Fibroblast of lung (primary cell): ENCODE measurements at regions not wholly inside any gene's neighbourhood (a gene's known extent, or its start where the extent isn't known, plus 50 kb on each side); places are given as distances from the start of the nearest gene placed in this dataset.

ENCODE experiments used
- DNase-seq, 2 donors: peaks; one replicate each; pipeline versions ENCODE4 v3.0.0 to v3.0.0-alpha.2; 2010; ENCODE audit warnings: low read depth in 2 of 2
- H2AFZ ChIP-seq: 2 replicates; pipeline ENCODE4 v1.5.1; 2012; ENCODE audit warnings: low read length, control low read depth, inconsistent platforms
- H3K27ac ChIP-seq: 2 replicates; pipeline ENCODE4 v1.5.1; 2011; ENCODE audit warnings: low read length, control low read depth; ENCODE audit not compliant: insufficient read depth
- H3K27me3 ChIP-seq: 2 replicates; pipeline ENCODE4 v1.5.1; 2011; ENCODE audit warnings: mild to moderate bottlenecking, low read length; ENCODE audit not compliant: control insufficient read depth, insufficient read depth
- H3K36me3 ChIP-seq: 2 replicates; pipeline ENCODE4 v1.5.1; 2011; ENCODE audit warnings: low read length; ENCODE audit not compliant: control insufficient read depth, insufficient read depth
- H3K4me1 ChIP-seq: 2 replicates; pipeline ENCODE4 v1.5.1; 2011; ENCODE audit warnings: low read length; ENCODE audit not compliant: control insufficient read depth, insufficient read depth; ENCODE audit errors: extremely low read depth
- H3K4me2 ChIP-seq: 2 replicates; pipeline ENCODE4 v1.5.1; 2011; ENCODE audit warnings: low read length, control low read depth; ENCODE audit not compliant: insufficient read depth; ENCODE audit errors: extremely low read depth
- H3K4me3 ChIP-seq, 4 experiments: fragments of 200-600 bp in 1 of 4; sonication (generic) in 1 of 4; replicated peaks in 1 of 4; 2 replicates each; pipeline ENCODE4 v1.5.1; 2011 to 2016; ENCODE audit warnings: low read length in 4 of 4, low read depth in 3 of 4, mild to moderate bottlenecking in 3 of 4, control low read depth in 2 of 4, inconsistent platforms in 1 of 4, mixed read lengths in 1 of 4; ENCODE audit not compliant: insufficient read depth in 1 of 4; ENCODE audit errors: control extremely low read depth in 1 of 4
- H3K79me2 ChIP-seq: 2 replicates; pipeline ENCODE4 v1.5.1; 2012; ENCODE audit warnings: mild to moderate bottlenecking, low read length, inconsistent platforms; ENCODE audit not compliant: control insufficient read depth, insufficient read depth
- H3K9ac ChIP-seq: 2 replicates; pipeline ENCODE4 v1.5.1; 2011; ENCODE audit warnings: mild to moderate bottlenecking, low read length, control low read depth; ENCODE audit not compliant: insufficient read depth
- H3K9me3 ChIP-seq: 2 replicates; pipeline ENCODE4 v1.5.1; 2012; ENCODE audit warnings: low read depth, low read length; ENCODE audit not compliant: control insufficient read depth, insufficient read depth
- H4K20me1 ChIP-seq: 2 replicates; pipeline ENCODE4 v1.5.1; 2011; ENCODE audit warnings: low read length; ENCODE audit not compliant: control insufficient read depth, insufficient read depth; ENCODE audit errors: extremely low read depth
- CTCF ChIP-seq, 2 donors: IDR thresholded peaks in 1 of 2; conservative IDR thresholded peaks in 1 of 2; 1 replicate in 1 of 2; 2 replicates in 1 of 2; pipeline ENCODE4 v1.5.1; 2011 to 2012; ENCODE audit warnings: low read length in 2 of 2, control low read depth in 1 of 2, inconsistent platforms in 1 of 2, low read depth in 1 of 2, mild to moderate bottlenecking in 1 of 2
- EZH2 ChIP-seq: IDR thresholded peaks from 2 replicates; pipeline ENCODE4 v1.5.1; 2012; ENCODE audit warnings: low read length, control low read depth, mild to moderate bottlenecking; ENCODE audit errors: missing control alignments

- Histone ChIP-seq H3K27me3 (no peaks in the 10 kb centered on the region), H3K27ac (no peak overlapping the region), H3K9ac (no peak overlapping the region), H3K9me3 (no peaks in the 10 kb centered on the region), H4K20me1 (no peaks in the 10 kb centered on the region), H3K4me3 (no peak overlapping the region), H3K79me2 (no peaks in the 10 kb centered on the region), H3K4me2 (no peak overlapping the region), H3K4me1 (no peaks in the 10 kb centered on the region), H2AFZ (no peak overlapping the region), H3K36me3 (no peaks in the 10 kb centered on the region)
- no peak for TF ChIP-seq EZH2
- TF ChIP-seq CTCF (conservative IDR thresholded peaks at IDR 0.05 in 1 of 2, IDR thresholded peaks at IDR 0.05 in 1 of 2; ENCODE audit: low read depth in 1 of 2, low read length in 2 of 2): no peak
- DNase-seq: no peak
These were observed 358.8 kb downstream of the VPS13C start for GRCh38 chr15:61701455-61701854.

- Histone ChIP-seq H3K4me1 (no peaks in the 10 kb centered on the region), H3K36me3 (no peaks in the 10 kb centered on the region), H2AFZ (no peak overlapping the region), H3K4me2 (no peak overlapping the region), H3K27me3 (no peaks in the 10 kb centered on the region), H4K20me1 (no peaks in the 10 kb centered on the region), H3K27ac (no peak overlapping the region), H3K9me3 (no peaks in the 10 kb centered on the region), H3K79me2 (no peaks in the 10 kb centered on the region), H3K9ac (no peak overlapping the region), H3K4me3 (no peak overlapping the region)
- DNase-seq: no peak
- TF ChIP-seq CTCF (conservative IDR thresholded peaks at IDR 0.05 in 1 of 2, IDR thresholded peaks at IDR 0.05 in 1 of 2; ENCODE audit: low read depth in 1 of 2, low read length in 2 of 2): no peak
- TF ChIP-seq EZH2: no peak
These were observed 359.4 kb downstream of the VPS13C start for GRCh38 chr15:61700803-61701202.

GRCh38 chr15:61697796-61698195 is 362.5 kb downstream of the VPS13C start:
- no peak overlapping the region for H3K4me2 ChIP-seq

More at GRCh38 chr15:61697796-61698195, 362.5 kb downstream of the VPS13C start:
- Histone ChIP-seq H4K20me1 (no peaks in the 10 kb centered on the region), H3K9me3 (no peaks in the 10 kb centered on the region), H3K79me2 (no peaks in the 10 kb centered on the region), H3K4me3 (no peak overlapping the region), H3K4me1 (no peaks in the 10 kb centered on the region), H3K27me3 (no peaks in the 10 kb centered on the region), H3K27ac (no peak overlapping the region), H2AFZ (no peak overlapping the region), H3K9ac (no peak overlapping the region), H3K36me3 (no peaks in the 10 kb centered on the region)
- TF ChIP-seq EZH2 (no peak), CTCF (conservative IDR thresholded peaks at IDR 0.05 in 1 of 2, IDR thresholded peaks at IDR 0.05 in 1 of 2; ENCODE audit: low read depth in 1 of 2, low read length in 2 of 2) (no peak)
- no peak for DNase-seq
